ENCODE measurements at regions not wholly inside any gene's neighbourhood (a gene's known extent, or its start where the extent isn't known, plus 50 kb on each side); places are given as distances from the start of the nearest gene placed in this dataset.
A peak's percentile ranks its signal among the peaks of the same experiment; 100 is the strongest.

- intact Hi-C loops (cut with DNase I) = no loop called here
Observed at GRCh38 chr5:54765165-54766028, 220.0 kb downstream of the ESM1 start.

GRCh38 chr5:54764102-54765090 lies 221.0 kb downstream of the ESM1 start:
- DNase-seq (no peak), ATAC-seq (no peak)
- Histone ChIP-seq H3K27me3 (no peaks in the 10 kb centered on the region), H3K4me1 (peaks cover 0 to 29% (median 8%) of the 10 kb centered on the region in 12 donors), H3K36me3 (no peaks in the 10 kb centered on the region), H3K9me3 (peaks cover 0 to 6% (median 0%) of the 10 kb centered on the region in 12 donors), H3K4me3 (no peak overlapping the region), H3K27ac (no peak overlapping the region)
- intact Hi-C loops (cut with DNase I) = no loop called here
- TF ChIP-seq POLR2A (IDR thresholded peaks at IDR 0.05) = no peak
- no peak for TF ChIP-seq CTCF (IDR thresholded peaks at IDR 0.05)
- WGBS, 4 donors = 76 to 95% (median 94%) methylated on average over 5 of the region's 5 CpGs

More at GRCh38 chr5:54765165-54766028, 220.0 kb downstream of the ESM1 start:
- H3K27me3 ChIP-seq = no peaks in the 10 kb centered on the region
- H3K9me3 ChIP-seq = peaks cover 0 to 6% (median 0%) of the 10 kb centered on the region in 12 donors
- ATAC-seq (no peak), DNase-seq (no peak)
- H3K4me3 ChIP-seq = no peak overlapping the region
- 89 to 94% (median 93%) methylated on average over 5 of the region's 5 CpGs for WGBS, 4 donors
- no peaks in the 10 kb centered on the region for H3K36me3 ChIP-seq
- H3K4me1 ChIP-seq = peaks cover 0 to 27% (median 8%) of the 10 kb centered on the region in 12 donors
- no peak overlapping the region for H3K27ac ChIP-seq
- no peak for TF ChIP-seq CTCF (IDR thresholded peaks at IDR 0.05)
- no peak for TF ChIP-seq POLR2A (IDR thresholded peaks at IDR 0.05)

GRCh38 chr5:54761213-54761701 lies 224.1 kb downstream of the ESM1 start:
- Histone ChIP-seq H3K9me3 (peaks cover 0 to 6% (median 0%) of the 10 kb centered on the region in 12 donors), H3K4me1 (peaks cover 0 to 35% (median 8%) of the 10 kb centered on the region in 12 donors), H3K27ac (peak overlapping the region in 3 of 12 donors; percentile 12 to 34 (median 24)), H3K36me3 (no peaks in the 10 kb centered on the region), H3K27me3 (no peaks in the 10 kb centered on the region), H3K4me3 (no peak overlapping the region)
- TF ChIP-seq POLR2A (IDR thresholded peaks at IDR 0.05) (no peak), CTCF (IDR thresholded peaks at IDR 0.05) (no peak)
- DNase-seq (peak in 2 of 5 donors; percentile 46 to 61), ATAC-seq (peak in 3 of 4 donors; percentile 41 to 87 (median 73))
- intact Hi-C loops (cut with DNase I) = no loop called here
- 34 to 55% (median 45%) methylated on average over 2 of the region's 2 CpGs for WGBS, 4 donors
